Endothelial cell of umbilical vein (primary cell): ENCODE measurements at regions not wholly inside any gene's neighbourhood (a gene's known extent, or its start where the extent isn't known, plus 50 kb on each side); places are given as distances from the start of the nearest gene placed in this dataset.

Source experiments
- EZH2 ChIP-seq: IDR thresholded peaks from 2 replicates; pipeline ENCODE4 v1.6.1; 2012; ENCODE audit warnings: borderline replicate concordance, low read depth, mild to moderate bottlenecking, moderate library complexity, low read length, inconsistent platforms; ENCODE audit not compliant: severe bottlenecking
- MYC ChIP-seq: IDR thresholded peaks from one replicate; pipeline ENCODE4 v1.6.1; 2011; ENCODE audit warnings: mild to moderate bottlenecking, low read depth, low read length
- POLR2A ChIP-seq: IDR thresholded peaks from 2 replicates; pipeline ENCODE4 v1.6.1; 2012; ENCODE audit warnings: low read depth, mild to moderate bottlenecking, control low read depth, low read length
- POLR2AphosphoS5 ChIP-seq: IDR thresholded peaks from 2 replicates; pipeline ENCODE4 v1.6.1; 2012; ENCODE audit warnings: low read depth, mild to moderate bottlenecking, control low read depth, low read length, moderate library complexity; ENCODE audit not compliant: insufficient read depth
- TF ChIP-seq, protein P1 (sequence below), 2 donors: IDR thresholded peaks; 1 replicate in 1 of 2; 2 replicates in 1 of 2; pipeline ENCODE4 v1.5.1; 2011; ENCODE audit warnings: low read length in 2 of 2, mild to moderate bottlenecking in 2 of 2, moderate library complexity in 2 of 2, control low read depth in 1 of 2, inconsistent platforms in 1 of 2, low read depth in 1 of 2; ENCODE audit not compliant: insufficient read depth in 1 of 2; ENCODE audit errors: extremely low read depth in 1 of 2
- TF ChIP-seq, protein P2 (sequence below): IDR thresholded peaks from 2 replicates; pipeline ENCODE4 v1.6.1; 2011; ENCODE audit not compliant: insufficient read depth, insufficient read length

DNA sequence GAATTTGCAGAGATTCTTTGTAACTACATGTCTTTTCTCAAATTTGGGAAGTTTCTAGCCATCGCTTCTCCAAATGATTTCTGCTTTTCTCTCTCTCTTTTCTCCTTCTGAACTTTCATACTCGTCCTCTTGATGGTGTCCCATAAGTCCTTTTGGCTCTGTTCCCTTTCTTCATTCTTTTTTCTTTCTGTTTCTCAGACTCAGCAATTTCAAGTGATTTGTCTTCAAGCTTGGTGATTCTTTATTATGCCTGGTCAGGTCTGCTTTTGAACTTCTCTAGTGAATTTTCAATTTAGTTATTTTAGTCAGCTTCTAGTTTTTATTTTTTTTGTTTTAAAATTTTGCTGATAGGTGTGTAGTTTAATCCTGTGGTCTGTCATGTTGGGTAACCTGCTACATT is 57.6 kb upstream of the EEF1E1 start:
- TF ChIP-seq POLR2A (no peak), EZH2 (no peak), POLR2AphosphoS5 (no peak), MYC (no peak)
- TF ChIP-seq, protein P1, sequence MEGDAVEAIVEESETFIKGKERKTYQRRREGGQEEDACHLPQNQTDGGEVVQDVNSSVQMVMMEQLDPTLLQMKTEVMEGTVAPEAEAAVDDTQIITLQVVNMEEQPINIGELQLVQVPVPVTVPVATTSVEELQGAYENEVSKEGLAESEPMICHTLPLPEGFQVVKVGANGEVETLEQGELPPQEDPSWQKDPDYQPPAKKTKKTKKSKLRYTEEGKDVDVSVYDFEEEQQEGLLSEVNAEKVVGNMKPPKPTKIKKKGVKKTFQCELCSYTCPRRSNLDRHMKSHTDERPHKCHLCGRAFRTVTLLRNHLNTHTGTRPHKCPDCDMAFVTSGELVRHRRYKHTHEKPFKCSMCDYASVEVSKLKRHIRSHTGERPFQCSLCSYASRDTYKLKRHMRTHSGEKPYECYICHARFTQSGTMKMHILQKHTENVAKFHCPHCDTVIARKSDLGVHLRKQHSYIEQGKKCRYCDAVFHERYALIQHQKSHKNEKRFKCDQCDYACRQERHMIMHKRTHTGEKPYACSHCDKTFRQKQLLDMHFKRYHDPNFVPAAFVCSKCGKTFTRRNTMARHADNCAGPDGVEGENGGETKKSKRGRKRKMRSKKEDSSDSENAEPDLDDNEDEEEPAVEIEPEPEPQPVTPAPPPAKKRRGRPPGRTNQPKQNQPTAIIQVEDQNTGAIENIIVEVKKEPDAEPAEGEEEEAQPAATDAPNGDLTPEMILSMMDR (IDR thresholded peaks at IDR 0.05; ENCODE audit: extremely low read depth in 1 of 2, insufficient read depth in 1 of 2, low read depth in 1 of 2, low read length in 2 of 2): no peak
- TF ChIP-seq, protein P2, sequence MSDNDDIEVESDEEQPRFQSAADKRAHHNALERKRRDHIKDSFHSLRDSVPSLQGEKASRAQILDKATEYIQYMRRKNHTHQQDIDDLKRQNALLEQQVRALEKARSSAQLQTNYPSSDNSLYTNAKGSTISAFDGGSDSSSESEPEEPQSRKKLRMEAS: no peak
